GM23338 (cell line): ENCODE measurements at regions not wholly inside any gene's neighbourhood (a gene's known extent, or its start where the extent isn't known, plus 50 kb on each side); places are given as distances from the start of the nearest gene placed in this dataset.

Experiments
- ATAC-seq: fragments of 200-7000 bp; cut with Tn5 transposase; 3 replicates; pipeline ENCODE4 v1.9.1; 2020
- DNase-seq: peaks from one replicate; pipeline ENCODE4 v3.0.0-alpha.2; 2015; ENCODE audit warnings: low spot score
- H2AFZ ChIP-seq: fragments of 200-600 bp; sonication (generic); 2 replicates; pipeline ENCODE4 v1.8.0; 2016; ENCODE audit warnings: antibody characterized with exemption, mild to moderate bottlenecking, moderate library complexity
- H3F3A ChIP-seq: fragments of 200-600 bp; sonication (generic); replicated peaks from 2 replicates; pipeline ENCODE4 v1.8.0; 2017; ENCODE audit warnings: antibody characterized with exemption, mixed run types, low read depth
- H3K27ac ChIP-seq: fragments of 200-600 bp; sonication (generic); 2 replicates; pipeline ENCODE4 v1.6.1; 2016; ENCODE audit warnings: low read depth
- H3K27me3 ChIP-seq: fragments of 200-600 bp; sonication (generic); 2 replicates; pipeline ENCODE4 v1.8.0; 2016; ENCODE audit warnings: mild to moderate bottlenecking, mixed run types, moderate library complexity; ENCODE audit not compliant: insufficient read depth
- H3K36me3 ChIP-seq: fragments of 200-600 bp; sonication (generic); 2 replicates; pipeline ENCODE4 v1.8.0; 2016; ENCODE audit warnings: mild to moderate bottlenecking; ENCODE audit not compliant: insufficient read depth
- H3K4me1 ChIP-seq: fragments of 200-600 bp; sonication (generic); 2 replicates; pipeline ENCODE4 v1.8.0; 2016; ENCODE audit warnings: mild to moderate bottlenecking, moderate library complexity; ENCODE audit not compliant: insufficient read depth
- H3K4me2 ChIP-seq: fragments of 200-600 bp; sonication (generic); 2 replicates; pipeline ENCODE4 v1.7.1; 2017; ENCODE audit warnings: mixed run types
- H3K4me3 ChIP-seq: fragments of 200-600 bp; sonication (generic); 2 replicates; pipeline ENCODE4 v1.6.1; 2016; ENCODE audit warnings: mixed run types
- H3K79me2 ChIP-seq: fragments of 200-600 bp; sonication (generic); replicated peaks from 2 replicates; pipeline ENCODE4 v1.8.0; 2017; ENCODE audit warnings: mild to moderate bottlenecking; ENCODE audit not compliant: insufficient read depth
- H3K9me2 ChIP-seq: fragments of 200-600 bp; sonication (generic); 2 replicates; pipeline ENCODE4 v1.8.0; 2017; ENCODE audit not compliant: insufficient read depth
- H4K20me1 ChIP-seq: fragments of 200-600 bp; sonication (generic); replicated peaks from 2 replicates; pipeline ENCODE4 v1.8.0; 2017; ENCODE audit warnings: mild to moderate bottlenecking; ENCODE audit not compliant: insufficient read depth
- H3K27ac Mint-ChIP-seq: 2 replicates; pipeline ENCODE4 v1.8.0; 2020; ENCODE audit warnings: inconsistent platforms, mild to moderate bottlenecking, moderate library complexity, mixed read lengths
- H3K27me3 Mint-ChIP-seq: 3 replicates; pipeline ENCODE4 v1.8.0; 2022; ENCODE audit warnings: low read depth, mild to moderate bottlenecking, moderate library complexity, mixed read lengths, inconsistent platforms; ENCODE audit not compliant: insufficient read depth, poor library complexity
- H3K36me3 Mint-ChIP-seq: 3 replicates; pipeline ENCODE4 v1.8.0; 2021; ENCODE audit warnings: low read depth, mild to moderate bottlenecking, inconsistent platforms, moderate library complexity, mixed read lengths
- H3K4me1 Mint-ChIP-seq: 3 replicates; pipeline ENCODE4 v1.8.0; 2020; ENCODE audit warnings: mild to moderate bottlenecking, inconsistent platforms, mixed read lengths
- H3K4me3 Mint-ChIP-seq: 3 replicates; pipeline ENCODE4 v1.8.0; 2021; ENCODE audit warnings: moderate library complexity, mild to moderate bottlenecking, inconsistent platforms, mixed read lengths
- H3K9me3 Mint-ChIP-seq: 3 replicates; pipeline ENCODE4 v1.8.0; 2020; ENCODE audit warnings: moderate library complexity, mild to moderate bottlenecking, inconsistent platforms, mixed read lengths
- CREB1 ChIP-seq: fragments of 250-450 bp; sonication (Bioruptor Pico); IDR thresholded peaks from 2 replicates; pipeline ENCODE4 v1.5.0; 2020; ENCODE audit warnings: low read depth, mild to moderate bottlenecking, moderate library complexity
- EZH2 ChIP-seq: fragments of 200-600 bp; sonication (generic); IDR thresholded peaks from one replicate; pipeline ENCODE4 v1.8.0; 2017; ENCODE audit warnings: antibody characterized with exemption, mild to moderate bottlenecking, low read depth; ENCODE audit not compliant: unreplicated experiment
- EZH2phosphoT487 ChIP-seq: fragments of 200-600 bp; sonication (generic); IDR thresholded peaks from one replicate; pipeline ENCODE4 v1.8.1; 2018; ENCODE audit warnings: antibody characterized with exemption; ENCODE audit not compliant: unreplicated experiment
- JUNB ChIP-seq: IDR thresholded peaks from one replicate; pipeline ENCODE4 v1.6.1; 2016; ENCODE audit warnings: antibody characterized with exemption; ENCODE audit not compliant: unreplicated experiment
- NANOG ChIP-seq: IDR thresholded peaks from 2 replicates; pipeline ENCODE4 v1.6.1; 2016; ENCODE audit warnings: antibody characterized with exemption, borderline replicate concordance
- POLR2AphosphoS5 ChIP-seq: IDR thresholded peaks from 2 replicates; pipeline ENCODE4 v1.6.1; 2016; ENCODE audit warnings: antibody characterized with exemption, low read depth
- ZNF114 ChIP-seq: fragments of 250-450 bp; sonication (Bioruptor Pico); IDR thresholded peaks from 2 replicates; pipeline ENCODE4 v1.5.0; 2020; ENCODE audit warnings: mild to moderate bottlenecking, moderate library complexity
- ZNF331 ChIP-seq: fragments of 250-450 bp; sonication (Bioruptor Pico); IDR thresholded peaks from 2 replicates; pipeline ENCODE4 v1.5.0; 2020; ENCODE audit warnings: low read depth, mild to moderate bottlenecking, moderate library complexity
- TF ChIP-seq, protein P1 (sequence below): IDR thresholded peaks from one replicate; pipeline ENCODE4 v1.6.1; 2018; ENCODE audit warnings: antibody characterized with exemption; ENCODE audit not compliant: unreplicated experiment
- TF ChIP-seq, protein P2 (sequence below): IDR thresholded peaks from 2 replicates; pipeline ENCODE4 v1.6.1; 2016; ENCODE audit warnings: antibody characterized with exemption
- TF ChIP-seq, protein P3 (sequence below), 2 experiments: fragments of 200-600 bp in 1 of 2; sonication (generic) in 1 of 2; conservative IDR thresholded peaks; 2 replicates each; pipeline versions ENCODE4 v1.5.1 to v1.6.1; 2016 to 2017; ENCODE audit warnings: antibody characterized with exemption in 2 of 2, low read depth in 2 of 2, mild to moderate bottlenecking in 2 of 2, moderate library complexity in 1 of 2

DNA sequence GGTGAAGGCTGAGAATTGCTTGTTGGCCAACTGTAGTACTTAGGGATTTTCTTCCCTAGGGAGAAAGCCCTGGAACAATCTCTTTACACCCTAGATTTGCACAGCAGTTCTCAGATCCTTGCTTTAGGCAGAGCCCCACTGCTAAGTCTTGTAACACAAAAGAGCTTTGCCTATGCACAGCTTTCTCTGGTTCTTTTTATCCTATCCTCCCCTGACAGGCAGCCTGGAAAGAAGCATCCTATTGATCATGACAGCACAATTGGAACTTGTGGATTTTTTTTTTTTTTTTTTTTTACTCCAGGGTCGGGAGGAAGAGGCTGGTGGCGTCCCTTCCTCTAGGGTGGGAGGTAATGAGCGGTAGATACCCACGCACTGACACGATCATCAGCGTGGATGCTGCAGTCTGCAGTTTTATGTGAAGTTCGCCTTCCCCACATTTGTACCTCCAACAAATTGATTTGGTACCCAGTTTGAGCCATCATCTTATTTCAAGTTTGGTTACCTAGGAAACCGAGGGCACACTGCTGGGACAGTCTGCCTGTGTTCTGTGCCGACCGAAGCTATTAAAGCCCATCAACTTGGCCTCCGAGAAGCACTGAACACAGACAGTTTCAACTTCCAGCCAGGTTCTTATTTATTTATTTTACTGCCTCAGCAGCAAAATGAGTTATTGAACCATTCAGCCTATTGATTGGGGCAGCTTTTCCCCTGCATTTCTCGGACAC, 110.1 kb downstream of the NRN1 start:
- Mint-ChIP-seq H3K4me1 (peaks cover 6% of the 10 kb centered on the region; the same call in 2 of the 3 replicates), H3K4me3 (no peak overlapping the region), H3K36me3 (peaks cover 13% of the 10 kb centered on the region), H3K9me3 (peaks cover 17% of the 10 kb centered on the region; the same call in 2 of the 3 replicates), H3K27me3 (peaks cover 9% of the 10 kb centered on the region), H3K27ac (no peak overlapping the region)
- no peak for ATAC-seq
- Histone ChIP-seq H3K4me3 (no peak overlapping the region), H3K4me2 (no peak overlapping the region), H3K79me2 (no peaks in the 10 kb centered on the region), H3K36me3 (no peaks in the 10 kb centered on the region), H3K27ac (no peak overlapping the region), H3K9me2 (peaks cover 12% of the 10 kb centered on the region), H3F3A (0 out of 2 replicates have a peak, but pooled peaks cover 4% of the 10 kb centered on the region), H4K20me1 (no peaks in the 10 kb centered on the region), H3K27me3 (no peaks in the 10 kb centered on the region), H2AFZ (no peak overlapping the region), H3K4me1 (no peaks in the 10 kb centered on the region)
- TF ChIP-seq NANOG: no peak
- no peak for TF ChIP-seq EZH2phosphoT487
- no peak for TF ChIP-seq ZNF114 (CRISPR knock-in tag)
- no peak for TF ChIP-seq EZH2
- no peak for DNase-seq

DNA sequence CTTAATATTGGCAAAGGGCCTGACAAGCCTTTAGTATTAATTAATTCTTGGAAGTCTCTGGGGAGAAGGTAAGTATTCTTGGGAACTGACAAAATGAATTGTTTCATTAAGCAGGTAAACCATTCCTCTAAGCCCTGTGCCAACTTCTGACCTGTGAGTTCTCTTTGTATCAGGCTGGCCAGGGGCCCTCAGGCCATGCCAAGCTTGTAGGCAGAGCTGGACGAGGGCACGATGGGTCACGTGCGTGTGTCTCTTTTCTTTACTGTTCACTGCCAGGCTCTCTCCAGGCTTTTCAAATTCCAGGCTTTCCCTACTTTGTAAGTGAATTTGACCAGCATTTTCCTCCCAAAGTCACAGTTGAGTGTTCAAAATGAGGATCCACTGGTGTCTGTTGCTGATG, 112.4 kb downstream of the NRN1 start:
- H2AFZ ChIP-seq: no peak overlapping the region
- H3K27me3 ChIP-seq: no peaks in the 10 kb centered on the region
- H3K4me1 ChIP-seq: no peaks in the 10 kb centered on the region
- no peaks in the 10 kb centered on the region for H3K36me3 ChIP-seq
- Mint-ChIP-seq H3K4me1 (peaks cover 6% of the 10 kb centered on the region; the same call in 2 of the 3 replicates), H3K9me3 (peaks cover 25% of the 10 kb centered on the region; the same call in 2 of the 3 replicates), H3K27me3 (peaks cover 9% of the 10 kb centered on the region), H3K36me3 (peaks cover 20% of the 10 kb centered on the region), H3K4me3 (no peak overlapping the region), H3K27ac (no peak overlapping the region)
- no peak overlapping the region for H3K27ac ChIP-seq
- H3F3A ChIP-seq: 0 out of 2 replicates have a peak, but pooled peaks cover 4% of the 10 kb centered on the region
- no peaks in the 10 kb centered on the region for H4K20me1 ChIP-seq
- peaks cover 9% of the 10 kb centered on the region for H3K9me2 ChIP-seq
- DNase-seq (no peak), ATAC-seq (no peak)
- no peak overlapping the region for H3K4me3 ChIP-seq
- no peak overlapping the region for H3K4me2 ChIP-seq
- H3K79me2 ChIP-seq: no peaks in the 10 kb centered on the region
- TF ChIP-seq JUNB (no peak), EZH2phosphoT487 (no peak), CREB1 (CRISPR knock-in tag) (no peak), ZNF331 (no peak), ZNF114 (CRISPR knock-in tag) (no peak), EZH2 (no peak), POLR2AphosphoS5 (no peak)
- TF ChIP-seq, protein P1, sequence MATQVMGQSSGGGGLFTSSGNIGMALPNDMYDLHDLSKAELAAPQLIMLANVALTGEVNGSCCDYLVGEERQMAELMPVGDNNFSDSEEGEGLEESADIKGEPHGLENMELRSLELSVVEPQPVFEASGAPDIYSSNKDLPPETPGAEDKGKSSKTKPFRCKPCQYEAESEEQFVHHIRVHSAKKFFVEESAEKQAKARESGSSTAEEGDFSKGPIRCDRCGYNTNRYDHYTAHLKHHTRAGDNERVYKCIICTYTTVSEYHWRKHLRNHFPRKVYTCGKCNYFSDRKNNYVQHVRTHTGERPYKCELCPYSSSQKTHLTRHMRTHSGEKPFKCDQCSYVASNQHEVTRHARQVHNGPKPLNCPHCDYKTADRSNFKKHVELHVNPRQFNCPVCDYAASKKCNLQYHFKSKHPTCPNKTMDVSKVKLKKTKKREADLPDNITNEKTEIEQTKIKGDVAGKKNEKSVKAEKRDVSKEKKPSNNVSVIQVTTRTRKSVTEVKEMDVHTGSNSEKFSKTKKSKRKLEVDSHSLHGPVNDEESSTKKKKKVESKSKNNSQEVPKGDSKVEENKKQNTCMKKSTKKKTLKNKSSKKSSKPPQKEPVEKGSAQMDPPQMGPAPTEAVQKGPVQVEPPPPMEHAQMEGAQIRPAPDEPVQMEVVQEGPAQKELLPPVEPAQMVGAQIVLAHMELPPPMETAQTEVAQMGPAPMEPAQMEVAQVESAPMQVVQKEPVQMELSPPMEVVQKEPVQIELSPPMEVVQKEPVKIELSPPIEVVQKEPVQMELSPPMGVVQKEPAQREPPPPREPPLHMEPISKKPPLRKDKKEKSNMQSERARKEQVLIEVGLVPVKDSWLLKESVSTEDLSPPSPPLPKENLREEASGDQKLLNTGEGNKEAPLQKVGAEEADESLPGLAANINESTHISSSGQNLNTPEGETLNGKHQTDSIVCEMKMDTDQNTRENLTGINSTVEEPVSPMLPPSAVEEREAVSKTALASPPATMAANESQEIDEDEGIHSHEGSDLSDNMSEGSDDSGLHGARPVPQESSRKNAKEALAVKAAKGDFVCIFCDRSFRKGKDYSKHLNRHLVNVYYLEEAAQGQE: no peak
- TF ChIP-seq, protein P2, sequence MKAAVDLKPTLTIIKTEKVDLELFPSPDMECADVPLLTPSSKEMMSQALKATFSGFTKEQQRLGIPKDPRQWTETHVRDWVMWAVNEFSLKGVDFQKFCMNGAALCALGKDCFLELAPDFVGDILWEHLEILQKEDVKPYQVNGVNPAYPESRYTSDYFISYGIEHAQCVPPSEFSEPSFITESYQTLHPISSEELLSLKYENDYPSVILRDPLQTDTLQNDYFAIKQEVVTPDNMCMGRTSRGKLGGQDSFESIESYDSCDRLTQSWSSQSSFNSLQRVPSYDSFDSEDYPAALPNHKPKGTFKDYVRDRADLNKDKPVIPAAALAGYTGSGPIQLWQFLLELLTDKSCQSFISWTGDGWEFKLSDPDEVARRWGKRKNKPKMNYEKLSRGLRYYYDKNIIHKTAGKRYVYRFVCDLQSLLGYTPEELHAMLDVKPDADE: no peak
- TF ChIP-seq, protein P3, sequence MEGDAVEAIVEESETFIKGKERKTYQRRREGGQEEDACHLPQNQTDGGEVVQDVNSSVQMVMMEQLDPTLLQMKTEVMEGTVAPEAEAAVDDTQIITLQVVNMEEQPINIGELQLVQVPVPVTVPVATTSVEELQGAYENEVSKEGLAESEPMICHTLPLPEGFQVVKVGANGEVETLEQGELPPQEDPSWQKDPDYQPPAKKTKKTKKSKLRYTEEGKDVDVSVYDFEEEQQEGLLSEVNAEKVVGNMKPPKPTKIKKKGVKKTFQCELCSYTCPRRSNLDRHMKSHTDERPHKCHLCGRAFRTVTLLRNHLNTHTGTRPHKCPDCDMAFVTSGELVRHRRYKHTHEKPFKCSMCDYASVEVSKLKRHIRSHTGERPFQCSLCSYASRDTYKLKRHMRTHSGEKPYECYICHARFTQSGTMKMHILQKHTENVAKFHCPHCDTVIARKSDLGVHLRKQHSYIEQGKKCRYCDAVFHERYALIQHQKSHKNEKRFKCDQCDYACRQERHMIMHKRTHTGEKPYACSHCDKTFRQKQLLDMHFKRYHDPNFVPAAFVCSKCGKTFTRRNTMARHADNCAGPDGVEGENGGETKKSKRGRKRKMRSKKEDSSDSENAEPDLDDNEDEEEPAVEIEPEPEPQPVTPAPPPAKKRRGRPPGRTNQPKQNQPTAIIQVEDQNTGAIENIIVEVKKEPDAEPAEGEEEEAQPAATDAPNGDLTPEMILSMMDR (conservative IDR thresholded peaks at IDR 0.05; ENCODE audit: low read depth in 2 of 2): no peak
